ENCODE measurements at regions not wholly inside any gene's neighbourhood (a gene's known extent, or its start where the extent isn't known, plus 50 kb on each side); places are given as distances from the start of the nearest gene placed in this dataset.

- no peak for DNase-seq (ENCODE audit: low spot score)
These were observed 108.9 kb upstream of the SPRY4 start for GRCh38 chr5:142433526-142434321.

- peak; percentile 66 for DNase-seq (ENCODE audit: low spot score)
These were observed 108.1 kb upstream of the SPRY4 start for GRCh38 chr5:142432961-142433360.

GRCh38 chr5:142432369-142432863 lies 107.6 kb upstream of the SPRY4 start:
- peak; percentile 14 for DNase-seq (ENCODE audit: low spot score)

- no peak for DNase-seq (ENCODE audit: low spot score)
These were observed 104.1 kb upstream of the SPRY4 start for GRCh38 chr5:142428773-142429473.

- DNase-seq (ENCODE audit: low spot score): no peak
These were observed 103.4 kb upstream of the SPRY4 start for GRCh38 chr5:142428036-142428772.

GRCh38 chr5:142427529-142427928 lies 102.7 kb upstream of the SPRY4 start:
- DNase-seq (ENCODE audit: low spot score): no peak

GRCh38 chr5:142427015-142427364 lies 102.2 kb upstream of the SPRY4 start:
- DNase-seq (ENCODE audit: low spot score): no peak

GRCh38 chr5:142426129-142427014 lies 101.6 kb upstream of the SPRY4 start:
- peak; percentile 37 for DNase-seq (ENCODE audit: low spot score)

- DNase-seq (ENCODE audit: low spot score): no peak
These were observed 100.7 kb upstream of the SPRY4 start for GRCh38 chr5:142425286-142426065.

GRCh38 chr5:142422429-142422828 lies 97.6 kb upstream of the SPRY4 start:
- no peak for DNase-seq (ENCODE audit: low spot score)

GRCh38 chr5:142421621-142422397 lies 97.0 kb upstream of the SPRY4 start:
- peak; percentile 9 for DNase-seq (ENCODE audit: low spot score)

- no peak for DNase-seq (ENCODE audit: low spot score)
These were observed 96.4 kb upstream of the SPRY4 start for GRCh38 chr5:142421228-142421617.

GRCh38 chr5:142420561-142421227 lies 95.9 kb upstream of the SPRY4 start:
- no peak for DNase-seq (ENCODE audit: low spot score)

GRCh38 chr5:142412581-142412980 lies 87.8 kb upstream of the SPRY4 start:
- DNase-seq (ENCODE audit: low spot score): no peak

GRCh38 chr5:142411656-142412425 lies 87.0 kb upstream of the SPRY4 start:
- DNase-seq (ENCODE audit: low spot score): no peak

- no peak for DNase-seq (ENCODE audit: low spot score)
These were observed 86.3 kb upstream of the SPRY4 start for GRCh38 chr5:142411103-142411502.

- no peak for DNase-seq (ENCODE audit: low spot score)
These were observed 84.2 kb upstream of the SPRY4 start for GRCh38 chr5:142408981-142409481.

GRCh38 chr5:142408536-142408935 lies 83.7 kb upstream of the SPRY4 start:
- DNase-seq (ENCODE audit: low spot score): no peak

All from CD4-positive, alpha-beta T cell treated with Interleukin-15 for 4 hours (primary cell).